ENCODE measurements at regions not wholly inside any gene's neighbourhood (a gene's known extent, or its start where the extent isn't known, plus 50 kb on each side); places are given as distances from the start of the nearest gene placed in this dataset.

DNA sequence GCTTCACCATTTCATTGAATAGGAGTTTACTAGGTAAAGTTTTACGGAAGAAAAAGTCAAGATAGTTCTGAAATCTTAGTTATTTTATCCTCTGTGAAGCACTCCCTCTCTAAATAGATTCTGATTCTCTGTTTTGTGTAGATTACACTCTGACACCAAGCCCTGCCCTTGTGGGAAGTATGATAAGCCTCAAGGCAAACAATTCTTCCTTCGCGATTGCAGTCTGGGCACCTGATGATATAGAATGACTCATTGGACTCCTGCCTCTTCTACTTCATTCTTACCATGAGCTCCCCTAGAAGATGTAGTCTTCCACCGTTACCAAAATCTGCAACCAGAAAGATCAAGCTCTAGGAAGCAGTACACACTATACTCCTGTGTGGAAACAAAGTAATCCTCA lies 626.9 kb upstream of the PTGER4 start:
- H3K36me3 ChIP-seq (ENCODE audit: insufficient read depth) = no peaks in the 10 kb centered on the region
- 77% methylated on average over 4 of the region's 4 CpGs for WGBS
- no peaks in the 10 kb centered on the region for H3K4me1 ChIP-seq (ENCODE audit: insufficient read depth)
- no peak for DNase-seq (ENCODE audit: extremely low spot score)
- no peak overlapping the region for H3K27ac ChIP-seq (ENCODE audit: low read depth)
- H3K4me3 ChIP-seq (ENCODE audit: low read depth, low read length) = no peak overlapping the region

DNA sequence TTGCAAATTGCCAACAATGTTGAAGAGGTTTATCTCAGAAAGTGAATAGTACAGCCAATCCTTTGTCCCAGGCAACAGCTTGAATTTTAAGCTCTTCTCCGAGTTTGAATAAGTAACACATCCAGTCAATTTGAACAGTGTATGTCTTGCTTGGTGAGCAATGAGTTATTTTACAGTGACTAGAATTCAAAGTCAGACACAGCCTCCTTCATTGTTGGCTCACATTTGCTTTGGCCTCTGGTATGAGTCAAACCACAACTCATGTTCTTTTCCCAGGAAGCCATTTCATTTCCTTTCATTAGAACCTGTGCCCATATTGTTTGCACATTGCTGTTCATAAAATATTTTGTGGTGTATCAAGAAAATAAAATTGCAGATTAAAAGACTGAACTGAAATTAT lies 622.0 kb upstream of the DAB2 start:
- Histone ChIP-seq H3K4me3 (ENCODE audit: low read depth, low read length) (no peak overlapping the region), H3K27ac (ENCODE audit: low read depth) (no peak overlapping the region), H3K36me3 (ENCODE audit: insufficient read depth) (no peaks in the 10 kb centered on the region), H3K4me1 (ENCODE audit: insufficient read depth) (no peaks in the 10 kb centered on the region)
- WGBS = 59% methylated on average over 1 of the region's 1 CpG
- DNase-seq (ENCODE audit: extremely low spot score) = no peak

DNA sequence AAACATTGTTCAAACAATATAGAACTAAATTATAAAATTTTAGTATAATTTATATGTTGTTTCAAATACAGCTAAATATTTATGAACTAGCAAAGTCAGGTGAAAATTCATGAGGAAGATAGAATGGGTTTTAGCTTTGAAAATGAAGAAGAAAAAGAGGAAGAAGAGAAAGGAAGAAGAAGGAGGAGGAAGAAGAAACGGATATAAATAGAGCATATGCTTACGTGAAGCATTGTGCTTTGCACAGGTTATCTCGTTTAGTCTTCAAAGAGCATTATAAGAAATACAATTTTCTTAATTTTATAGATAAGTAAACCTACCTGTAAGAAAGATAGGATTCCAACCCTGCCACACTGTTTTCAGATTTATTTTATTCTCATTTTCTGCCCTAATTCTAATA lies 620.6 kb upstream of the DAB2 start:
- no peak overlapping the region for H3K27ac ChIP-seq (ENCODE audit: low read depth)
- H3K4me1 ChIP-seq (ENCODE audit: insufficient read depth) = no peaks in the 10 kb centered on the region
- 86% methylated on average over 3 of the region's 3 CpGs for WGBS
- no peak overlapping the region for H3K4me3 ChIP-seq (ENCODE audit: low read depth, low read length)
- no peak for DNase-seq (ENCODE audit: extremely low spot score)
- no peaks in the 10 kb centered on the region for H3K36me3 ChIP-seq (ENCODE audit: insufficient read depth)

- Histone ChIP-seq H3K36me3 (ENCODE audit: insufficient read depth) (no peaks in the 10 kb centered on the region), H3K4me3 (ENCODE audit: low read depth, low read length) (no peak overlapping the region), H3K4me1 (ENCODE audit: insufficient read depth) (no peaks in the 10 kb centered on the region), H3K27ac (ENCODE audit: low read depth) (no peak overlapping the region)
- DNase-seq (ENCODE audit: extremely low spot score) = no peak
- WGBS = 88% methylated on average over 8 of the region's 8 CpGs
Measured at GRCh38 chr5:40043916-40044315, 619.1 kb upstream of the DAB2 start.

DNA sequence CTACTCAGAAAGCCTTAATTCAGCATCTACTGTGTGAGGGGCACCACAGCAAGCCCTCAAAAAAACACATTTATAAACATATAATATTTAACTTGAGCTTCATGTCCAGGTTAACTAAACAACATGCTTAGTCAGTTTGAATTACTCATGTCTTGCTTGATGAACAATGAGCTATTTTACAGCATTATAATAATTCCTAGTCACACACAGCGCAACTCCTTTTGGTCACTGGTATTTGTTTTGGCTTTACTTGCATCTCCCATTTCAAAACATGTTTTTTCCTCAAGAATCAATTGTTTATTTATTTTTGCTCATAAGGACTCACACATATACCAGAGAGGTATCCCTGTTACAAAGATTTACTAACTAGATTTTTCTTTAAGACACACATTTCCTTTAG lies 616.7 kb upstream of the DAB2 start:
- whole genome bisulfite sequencing = 92% methylated on average over 1 of the region's 1 CpG
- Histone ChIP-seq H3K4me1 (ENCODE audit: insufficient read depth) (no peaks in the 10 kb centered on the region), H3K27ac (ENCODE audit: low read depth) (no peak overlapping the region), H3K36me3 (ENCODE audit: insufficient read depth) (no peaks in the 10 kb centered on the region), H3K4me3 (ENCODE audit: low read depth, low read length) (no peak overlapping the region)
- no peak for DNase-seq (ENCODE audit: extremely low spot score)

- Histone ChIP-seq H3K36me3 (ENCODE audit: insufficient read depth) (no peaks in the 10 kb centered on the region), H3K27ac (ENCODE audit: low read depth) (no peak overlapping the region), H3K4me3 (ENCODE audit: low read depth, low read length) (no peak overlapping the region), H3K4me1 (ENCODE audit: insufficient read depth) (no peaks in the 10 kb centered on the region)
- 96% methylated on average over 2 of the region's 2 CpGs for WGBS
- DNase-seq (ENCODE audit: extremely low spot score) = no peak
Measured at GRCh38 chr5:40037713-40038112, 612.9 kb upstream of the DAB2 start.

DNA sequence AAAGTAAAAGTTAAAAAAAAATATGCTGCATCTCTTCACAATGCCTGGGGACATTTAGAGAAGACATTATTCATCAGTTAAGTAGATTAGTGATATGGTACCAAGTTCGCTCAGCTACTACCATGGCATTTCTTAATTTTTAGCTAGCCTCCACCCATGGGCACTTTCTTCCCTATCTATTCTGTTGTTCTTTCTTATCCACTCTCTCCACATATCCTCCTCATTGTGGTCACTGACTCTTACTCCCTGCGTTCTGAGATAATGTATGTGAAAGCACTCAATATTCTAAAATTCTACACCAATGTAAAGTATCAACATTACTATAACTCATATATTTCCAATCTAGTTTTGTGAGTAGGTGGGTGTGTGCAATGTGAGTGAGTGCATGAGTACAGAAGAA lies 609.7 kb upstream of the DAB2 start:
- 92% methylated on average over 2 of the region's 2 CpGs for WGBS
- H3K36me3 ChIP-seq (ENCODE audit: insufficient read depth) = no peaks in the 10 kb centered on the region
- no peak overlapping the region for H3K4me3 ChIP-seq (ENCODE audit: low read depth, low read length)
- H3K27ac ChIP-seq (ENCODE audit: low read depth) = no peak overlapping the region
- no peak for DNase-seq (ENCODE audit: extremely low spot score)
- no peaks in the 10 kb centered on the region for H3K4me1 ChIP-seq (ENCODE audit: insufficient read depth)

DNA sequence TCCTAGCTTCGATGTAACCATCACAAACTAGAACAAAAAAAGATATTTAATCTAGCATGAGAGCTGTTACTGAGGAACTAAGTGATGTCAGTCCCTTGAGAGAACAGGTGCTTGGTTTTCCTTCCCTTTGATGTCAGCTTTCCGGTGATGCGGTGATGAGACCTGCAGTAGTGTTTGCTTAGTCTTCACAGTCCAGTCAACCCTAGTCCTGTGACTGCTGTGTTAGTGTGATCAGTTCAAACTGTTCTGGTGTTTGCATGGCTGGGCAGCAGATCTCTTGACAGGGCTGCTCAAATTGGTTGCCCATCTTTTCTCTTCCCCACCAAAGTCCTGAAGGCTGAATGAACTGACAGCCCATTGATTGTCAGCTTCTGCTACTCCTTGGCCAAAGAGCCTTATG lies 608.6 kb upstream of the DAB2 start:
- 85% methylated on average over 3 of the region's 3 CpGs for WGBS
- no peaks in the 10 kb centered on the region for H3K36me3 ChIP-seq (ENCODE audit: insufficient read depth)
- no peak overlapping the region for H3K4me3 ChIP-seq (ENCODE audit: low read depth, low read length)
- DNase-seq (ENCODE audit: extremely low spot score) = no peak
- H3K4me1 ChIP-seq (ENCODE audit: insufficient read depth) = no peaks in the 10 kb centered on the region
- H3K27ac ChIP-seq (ENCODE audit: low read depth) = no peak overlapping the region

- no peak for DNase-seq (ENCODE audit: extremely low spot score)
- H3K27ac ChIP-seq (ENCODE audit: low read depth) = no peak overlapping the region
- H3K4me1 ChIP-seq (ENCODE audit: insufficient read depth) = no peaks in the 10 kb centered on the region
- H3K36me3 ChIP-seq (ENCODE audit: insufficient read depth) = no peaks in the 10 kb centered on the region
- no peak overlapping the region for H3K4me3 ChIP-seq (ENCODE audit: low read depth, low read length)
- 93% methylated on average over 1 of the region's 1 CpG for WGBS
Measured at GRCh38 chr5:40033009-40033408, 608.2 kb upstream of the DAB2 start.

GRCh38 chr5:40030661-40031060 lies 605.9 kb upstream of the DAB2 start:
- Histone ChIP-seq H3K27ac (ENCODE audit: low read depth) (no peak overlapping the region), H3K4me1 (ENCODE audit: insufficient read depth) (no peaks in the 10 kb centered on the region), H3K36me3 (ENCODE audit: insufficient read depth) (no peaks in the 10 kb centered on the region), H3K4me3 (ENCODE audit: low read depth, low read length) (no peak overlapping the region)
- 78% methylated on average over 2 of the region's 2 CpGs for WGBS
- no peak for DNase-seq (ENCODE audit: extremely low spot score)

GRCh38 chr5:40029711-40030495 lies 605.1 kb upstream of the DAB2 start:
- H3K4me3 ChIP-seq (ENCODE audit: low read depth, low read length) = no peak overlapping the region
- no peaks in the 10 kb centered on the region for H3K36me3 ChIP-seq (ENCODE audit: insufficient read depth)
- H3K4me1 ChIP-seq (ENCODE audit: insufficient read depth) = no peaks in the 10 kb centered on the region
- no peak overlapping the region for H3K27ac ChIP-seq (ENCODE audit: low read depth)
- 71% methylated on average over 5 of the region's 5 CpGs for WGBS
- DNase-seq (ENCODE audit: extremely low spot score) = no peak

DNA sequence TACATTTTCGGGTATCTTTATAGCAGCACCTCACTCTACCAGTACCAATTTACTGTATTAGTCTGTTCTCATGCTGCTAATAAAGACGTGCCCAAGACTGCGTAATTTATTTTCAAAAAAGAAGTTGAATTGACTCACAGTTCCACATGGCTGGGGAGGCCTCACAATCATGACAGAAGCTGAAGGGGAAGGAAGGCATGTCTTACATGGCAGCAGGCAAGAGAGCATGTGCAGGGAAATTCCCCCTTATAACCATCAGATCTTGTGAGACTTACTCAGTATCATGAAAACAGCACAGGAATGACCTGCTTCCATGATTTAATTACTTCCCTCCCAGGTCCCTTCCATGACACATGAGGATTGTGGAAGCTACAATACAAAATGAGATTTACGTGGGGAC lies 602.6 kb upstream of the DAB2 start:
- no peaks in the 10 kb centered on the region for H3K36me3 ChIP-seq (ENCODE audit: insufficient read depth)
- no peaks in the 10 kb centered on the region for H3K4me1 ChIP-seq (ENCODE audit: insufficient read depth)
- WGBS = 91% methylated on average over 4 of the region's 4 CpGs
- no peak overlapping the region for H3K4me3 ChIP-seq (ENCODE audit: low read depth, low read length)
- DNase-seq (ENCODE audit: extremely low spot score) = no peak
- no peak overlapping the region for H3K27ac ChIP-seq (ENCODE audit: low read depth)

- no peak overlapping the region for H3K27ac ChIP-seq (ENCODE audit: low read depth)
- no peaks in the 10 kb centered on the region for H3K4me1 ChIP-seq (ENCODE audit: insufficient read depth)
- DNase-seq (ENCODE audit: extremely low spot score) = no peak
- H3K36me3 ChIP-seq (ENCODE audit: insufficient read depth) = no peaks in the 10 kb centered on the region
- WGBS = 68% methylated on average over 3 of the region's 3 CpGs
- no peak overlapping the region for H3K4me3 ChIP-seq (ENCODE audit: low read depth, low read length)
Measured at GRCh38 chr5:40025586-40025985, 600.8 kb upstream of the DAB2 start.

- H3K27ac ChIP-seq (ENCODE audit: low read depth) = no peak overlapping the region
Measured at GRCh38 chr5:40022057-40022456, 597.3 kb upstream of the DAB2 start.

GRCh38 chr5:40021007-40021406 lies 596.2 kb upstream of the DAB2 start:
- 70% methylated on average over 2 of the region's 2 CpGs for WGBS
- DNase-seq (ENCODE audit: extremely low spot score) = no peak
- H3K36me3 ChIP-seq (ENCODE audit: insufficient read depth) = no peaks in the 10 kb centered on the region
- no peak overlapping the region for H3K4me3 ChIP-seq (ENCODE audit: low read depth, low read length)
- no peak overlapping the region for H3K27ac ChIP-seq (ENCODE audit: low read depth)
- H3K4me1 ChIP-seq (ENCODE audit: insufficient read depth) = no peaks in the 10 kb centered on the region

More at GRCh38 chr5:40022057-40022456, 597.3 kb upstream of the DAB2 start:
- WGBS = 88% methylated on average over 1 of the region's 1 CpG
- Histone ChIP-seq H3K36me3 (ENCODE audit: insufficient read depth) (no peaks in the 10 kb centered on the region), H3K4me3 (ENCODE audit: low read depth, low read length) (no peak overlapping the region), H3K4me1 (ENCODE audit: insufficient read depth) (no peaks in the 10 kb centered on the region)
- no peak for DNase-seq (ENCODE audit: extremely low spot score)
